ENCODE measurements at regions not wholly inside any gene's neighbourhood (a gene's known extent, or its start where the extent isn't known, plus 50 kb on each side); places are given as distances from the start of the nearest gene placed in this dataset.

DNA sequence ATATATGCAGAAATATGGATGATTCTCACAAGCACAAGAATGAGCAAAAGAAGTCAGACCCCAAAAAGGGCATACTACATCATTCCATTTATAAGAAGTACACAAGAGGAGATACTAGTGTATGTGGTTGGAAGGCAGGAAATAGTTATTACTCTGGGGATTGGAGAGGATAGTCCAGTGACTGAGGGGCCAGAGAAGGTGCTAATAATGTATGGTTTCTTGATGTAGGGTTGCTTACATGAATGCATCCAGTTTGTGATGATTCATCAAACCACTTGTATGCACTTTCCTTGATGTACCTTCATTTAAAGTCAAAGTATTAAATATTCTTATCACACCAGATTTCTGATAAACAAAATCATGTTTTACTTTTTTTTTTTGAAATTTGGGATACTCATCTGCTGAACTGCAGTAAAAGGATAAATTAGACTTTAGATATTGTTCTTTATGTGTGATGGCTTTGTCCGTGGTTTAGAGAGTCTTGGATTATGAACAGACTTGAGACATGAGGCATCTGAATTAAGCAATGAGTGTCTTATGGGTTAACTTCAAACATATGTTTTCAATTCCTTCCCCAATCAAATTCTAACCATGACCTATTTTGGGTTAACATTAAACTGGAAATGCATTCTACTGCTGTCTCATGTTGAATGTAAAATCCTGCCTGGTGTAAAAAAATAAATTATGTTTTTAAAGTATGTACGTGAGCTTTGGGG lies 171.2 kb downstream of the SEMA6D start:
- Histone ChIP-seq H3K27me3 (ENCODE audit: insufficient read depth in 3 of 3, low read length in 2 of 3) (no peaks in the 10 kb centered on the region), H3K4me1 (no peaks in the 10 kb centered on the region), H3K9me3 (no peaks in the 10 kb centered on the region), H3K27ac (no peak overlapping the region), H3K4me3 (no peak overlapping the region), H3K36me3 (ENCODE audit: insufficient read depth in 1 of 2, low read depth in 1 of 2) (no peaks in the 10 kb centered on the region)
- ATAC-seq: no peak
- 75 to 83% (median 80%) methylated on average over 2 of the region's 2 CpGs for WGBS, 3 donors
- TF ChIP-seq CTCF (IDR thresholded peaks at IDR 0.05): no peak
- intact Hi-C loops (cut with DNase I): no loop called here
- DNase-seq: no peak

DNA sequence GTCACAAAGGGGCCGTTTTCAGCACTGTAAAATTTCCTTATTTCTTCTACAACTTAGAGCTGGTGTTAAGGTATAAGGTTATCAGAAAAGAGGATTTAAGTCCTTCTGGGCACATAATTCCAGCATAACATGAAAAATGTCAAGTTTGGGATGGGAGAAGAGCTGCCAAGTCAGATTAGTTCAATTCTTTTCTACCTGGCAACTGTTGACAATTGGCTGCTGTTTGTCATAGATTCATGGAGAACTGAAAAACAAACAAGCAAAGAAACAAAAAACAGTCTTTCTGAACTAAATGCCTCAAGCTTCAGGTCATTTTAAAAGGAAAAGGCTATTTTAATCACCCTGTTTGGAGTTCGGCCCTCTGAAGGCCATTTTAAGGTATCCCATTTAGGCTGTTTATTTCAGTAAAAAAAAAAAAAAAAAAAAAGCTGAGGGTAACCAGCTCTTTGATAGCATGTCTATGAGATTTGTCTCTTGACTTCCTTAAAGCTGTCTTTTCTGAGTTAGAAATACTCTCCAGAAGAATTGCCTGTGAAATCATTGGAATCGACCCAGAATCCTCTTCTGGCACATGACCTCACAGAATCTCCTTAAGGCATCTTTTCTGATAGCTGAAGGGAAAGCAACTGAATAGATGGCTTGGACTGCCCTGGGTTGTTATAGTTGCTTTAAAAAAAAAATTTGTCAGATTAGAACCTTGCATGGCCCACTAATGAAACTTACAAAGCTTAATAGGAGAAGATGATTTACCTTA lies 173.3 kb downstream of the SEMA6D start:
- 43 to 49% (median 43%) methylated on average over 3 of the region's 3 CpGs for WGBS, 3 donors
- no peak for TF ChIP-seq CTCF (IDR thresholded peaks at IDR 0.05)

GRCh38 chr15:47897525-47897924 lies 180.2 kb downstream of the SEMA6D start:
- no peak for ATAC-seq
- TF ChIP-seq CTCF (IDR thresholded peaks at IDR 0.05): no peak
- H3K4me3 ChIP-seq: no peak overlapping the region
- H3K9me3 ChIP-seq: no peaks in the 10 kb centered on the region
- no peak overlapping the region for H3K27ac ChIP-seq
- H3K36me3 ChIP-seq (ENCODE audit: insufficient read depth in 1 of 2, low read depth in 1 of 2): no peaks in the 10 kb centered on the region
- intact Hi-C loops (cut with DNase I): no loop called here
- H3K4me1 ChIP-seq: no peaks in the 10 kb centered on the region
- DNase-seq: no peak
- 57 to 67% (median 62%) methylated on average over 2 of the region's 2 CpGs for WGBS, 3 donors
- peaks cover 0 to 2% (median 0%) of the 10 kb centered on the region in 3 donors for H3K27me3 ChIP-seq (ENCODE audit: insufficient read depth in 3 of 3, low read length in 2 of 3)

More for the DNA sequence above, 173.3 kb downstream of the SEMA6D start:
- no peaks in the 10 kb centered on the region for H3K27me3 ChIP-seq (ENCODE audit: insufficient read depth in 3 of 3, low read length in 2 of 3)
- no peak overlapping the region for H3K4me3 ChIP-seq
- H3K27ac ChIP-seq: no peak overlapping the region
- DNase-seq (no peak), ATAC-seq (no peak)
- H3K4me1 ChIP-seq: no peaks in the 10 kb centered on the region
- H3K9me3 ChIP-seq: no peaks in the 10 kb centered on the region
- no peaks in the 10 kb centered on the region for H3K36me3 ChIP-seq (ENCODE audit: insufficient read depth in 1 of 2, low read depth in 1 of 2)
- intact Hi-C loops (cut with DNase I): no loop called here

DNA sequence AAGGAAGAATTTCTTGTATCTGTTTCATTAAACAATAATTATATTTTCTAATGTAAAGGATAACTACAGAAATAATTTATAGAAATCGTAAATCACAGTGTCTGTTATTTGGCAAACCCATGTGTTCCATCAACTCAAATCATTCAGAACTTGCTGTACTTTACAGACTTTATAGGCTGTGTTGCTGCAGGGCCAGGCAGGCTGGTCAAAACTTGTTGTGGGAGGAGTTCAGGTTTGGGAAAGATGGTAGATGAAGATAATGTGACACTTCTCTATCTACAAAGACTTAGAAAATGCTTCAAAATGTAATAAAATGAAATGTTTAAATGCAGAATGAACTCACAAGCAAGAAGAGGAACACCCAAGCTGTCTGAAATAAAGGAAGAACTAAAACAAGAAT lies 183.4 kb downstream of the SEMA6D start:
- Histone ChIP-seq H3K4me1 (no peaks in the 10 kb centered on the region), H3K4me3 (no peak overlapping the region), H3K27me3 (ENCODE audit: insufficient read depth in 3 of 3, low read length in 2 of 3) (peaks cover 0 to 2% (median 0%) of the 10 kb centered on the region in 3 donors), H3K9me3 (peaks cover 10% of the 10 kb centered on the region), H3K27ac (no peak overlapping the region), H3K36me3 (ENCODE audit: insufficient read depth in 1 of 2, low read depth in 1 of 2) (no peaks in the 10 kb centered on the region)
- intact Hi-C loops (cut with DNase I): no loop called here
- ATAC-seq (no peak), DNase-seq (no peak)
- 76 to 85% (median 83%) methylated on average over 1 of the region's 1 CpG for WGBS, 3 donors
- TF ChIP-seq CTCF (IDR thresholded peaks at IDR 0.05): no peak

Measured in psoas muscle (tissue), 7 donors.